Kidney tubule cell (primary cell): ENCODE measurements at regions not wholly inside any gene's neighbourhood (a gene's known extent, or its start where the extent isn't known, plus 50 kb on each side); places are given as distances from the start of the nearest gene placed in this dataset.
"Not testable (repeated sequence)": the region's sequence is repeated elsewhere in the genome, so short reads cannot be mapped to it uniquely, and the experiment has no call there.

Experiments
- DNase-seq: peaks from one replicate; pipeline ENCODE4 v3.0.0-alpha.2; 2018; ENCODE audit warnings: low spot score

DNA sequence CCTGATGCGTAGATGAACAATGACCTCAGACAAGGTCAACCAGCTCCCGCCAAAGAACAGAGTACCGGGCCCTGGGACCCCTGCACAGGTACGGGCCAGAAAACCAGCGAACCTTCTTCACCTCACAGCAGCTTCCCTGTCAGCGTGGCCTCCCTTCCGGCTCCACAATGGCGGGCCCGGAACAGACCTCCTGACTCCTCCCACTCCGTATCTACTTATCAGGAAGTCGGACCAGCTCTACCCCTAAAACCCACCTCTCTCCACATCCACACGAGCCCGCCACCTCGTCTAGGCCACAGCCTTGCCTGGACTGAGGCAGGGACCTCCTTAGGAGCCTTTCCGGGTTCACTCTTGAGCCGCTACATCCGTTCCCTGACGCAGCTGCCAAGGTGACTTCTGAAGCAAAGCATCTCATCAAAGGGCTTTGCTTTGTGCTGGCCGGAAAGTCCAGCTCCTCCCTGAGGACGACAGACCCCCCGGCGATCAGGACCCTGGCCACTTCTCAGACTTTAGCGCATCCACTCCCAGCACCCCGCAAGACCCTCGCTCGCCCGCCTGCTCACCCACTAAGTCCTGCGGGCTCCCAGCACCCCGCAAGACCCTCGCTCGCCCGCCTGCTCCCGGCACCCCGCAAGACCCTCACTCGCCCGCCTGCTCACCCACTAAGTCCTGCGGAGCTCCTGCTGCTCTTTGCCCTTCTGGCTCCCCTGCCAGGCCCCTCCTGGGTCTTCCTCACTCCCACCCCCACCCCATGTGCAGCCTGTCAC is 308.3 kb upstream of the FOXQ1 start:
- DNase-seq, result no peak

DNA sequence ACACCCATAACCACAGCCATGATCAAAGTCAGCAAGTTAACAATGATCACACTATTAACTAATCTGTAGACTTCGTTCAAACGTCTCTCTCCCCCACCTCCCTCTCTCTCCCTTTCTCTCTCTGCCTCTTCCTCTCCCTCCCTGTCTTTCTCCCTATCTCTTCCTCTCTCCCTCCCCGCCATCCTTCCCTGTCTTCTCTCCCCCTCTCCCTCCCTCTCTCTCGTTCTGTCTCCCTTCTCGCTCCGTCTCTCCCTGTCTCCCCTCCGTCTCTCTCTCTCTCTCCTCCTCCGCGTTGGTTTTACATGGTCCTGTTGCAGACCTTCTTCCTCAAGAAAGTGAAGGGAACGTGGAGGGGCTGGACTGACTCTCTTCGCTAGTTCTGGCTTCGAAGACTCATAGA is 308.9 kb upstream of the FOXQ1 start:
- DNase-seq, result no peak

- DNase-seq, result no peak
Measured at GRCh38 chr6:1001655-1002349, 308.9 kb upstream of the EXOC2 start.

GRCh38 chr6:999552-999951 is 306.6 kb upstream of the EXOC2 start:
- no peak for DNase-seq

GRCh38 chr6:998551-998950 is 305.6 kb upstream of the EXOC2 start:
- DNase-seq, result no peak

- DNase-seq, result no peak
Measured at GRCh38 chr6:996271-996852, 303.4 kb upstream of the EXOC2 start.

DNA sequence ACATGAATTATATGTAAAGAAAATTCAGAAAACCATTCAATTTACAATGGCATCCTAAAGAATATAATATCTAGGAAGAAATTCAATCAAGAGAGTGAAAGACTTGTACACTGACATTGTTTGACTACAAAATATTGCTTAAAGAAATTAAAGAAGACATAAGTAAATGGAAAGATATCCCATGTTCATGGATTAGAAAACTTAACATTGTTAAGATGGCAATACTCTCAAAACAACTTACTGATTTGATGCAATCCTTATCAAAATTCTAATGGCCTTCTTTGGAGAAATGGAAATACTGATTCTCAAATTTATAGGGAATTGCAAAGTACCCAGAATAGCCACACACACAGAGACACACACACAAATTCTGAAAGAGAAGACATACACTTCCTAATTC is 298.3 kb upstream of the EXOC2 start:
- no peak for DNase-seq

DNA sequence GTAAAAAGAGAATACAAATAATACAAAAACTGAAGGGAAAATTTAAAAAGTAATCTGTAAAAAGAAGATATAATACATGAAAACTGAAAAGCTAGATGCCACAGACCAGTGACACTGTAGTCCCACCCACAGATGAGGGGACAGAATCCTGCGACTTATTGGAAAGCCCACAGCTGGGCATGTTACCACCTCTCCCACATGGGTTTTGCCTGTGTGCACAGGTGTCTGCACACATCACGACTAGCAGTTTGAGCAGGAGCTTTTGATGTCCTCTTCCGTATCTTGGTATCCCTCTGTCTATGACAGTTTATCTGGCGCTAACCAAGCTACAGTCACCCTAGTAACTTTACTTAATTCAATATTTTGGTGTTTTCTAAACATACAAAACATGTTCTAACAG is 291.1 kb upstream of the EXOC2 start:
- DNase-seq, result no peak

GRCh38 chr6:978937-979685 is 286.2 kb upstream of the EXOC2 start:
- no peak for DNase-seq

- not testable (repeated sequence) for DNase-seq
Measured at GRCh38 chr6:977226-977625, 284.3 kb upstream of the EXOC2 start.

- no peak for DNase-seq
Measured at GRCh38 chr6:971981-972640, 279.2 kb upstream of the EXOC2 start.

DNA sequence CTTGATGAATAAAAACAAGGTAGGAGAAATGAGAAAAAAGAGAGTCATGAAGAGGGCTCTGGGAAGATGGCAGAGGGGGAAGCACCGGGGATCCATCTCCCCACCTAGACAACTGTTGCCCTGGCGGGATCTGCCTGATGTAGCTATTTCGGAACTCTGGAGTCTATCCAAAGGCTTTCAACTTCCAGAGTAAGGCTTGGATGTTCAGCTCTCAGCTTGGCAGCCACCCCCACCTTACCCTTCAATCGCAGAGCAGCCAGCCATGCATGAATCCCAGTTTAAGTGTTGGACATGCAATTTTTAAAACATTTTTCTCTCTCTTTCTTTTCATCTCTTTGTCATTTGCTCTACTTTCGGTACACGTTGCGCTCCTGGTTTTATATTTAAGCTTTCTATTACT is 275.9 kb upstream of the EXOC2 start:
- peak; percentile 34 for DNase-seq

- DNase-seq, result peak; percentile 66
Measured at GRCh38 chr6:967701-968100, 274.8 kb upstream of the EXOC2 start.

DNA sequence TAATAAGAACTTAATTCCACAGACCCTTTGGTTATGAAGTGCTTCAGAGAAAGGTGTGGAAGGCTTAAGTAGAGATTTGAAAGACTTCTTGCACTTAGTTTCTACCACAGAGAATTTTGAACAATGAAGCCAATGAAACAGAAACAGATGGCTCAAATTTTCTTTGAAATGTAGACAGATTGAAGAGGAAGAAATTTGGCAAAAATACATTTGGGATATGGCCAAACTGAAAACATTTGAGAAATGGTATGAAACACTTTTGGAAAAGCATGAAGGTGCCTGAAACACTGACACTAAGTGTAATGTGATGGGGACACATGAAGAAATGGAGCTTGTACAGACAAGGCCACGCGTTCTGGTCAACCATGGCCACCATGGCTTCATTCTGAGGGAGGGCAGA is 272.4 kb upstream of the EXOC2 start:
- DNase-seq, result no peak

- DNase-seq, result no peak
Measured at GRCh38 chr6:963456-963855, 270.5 kb upstream of the EXOC2 start.

DNA sequence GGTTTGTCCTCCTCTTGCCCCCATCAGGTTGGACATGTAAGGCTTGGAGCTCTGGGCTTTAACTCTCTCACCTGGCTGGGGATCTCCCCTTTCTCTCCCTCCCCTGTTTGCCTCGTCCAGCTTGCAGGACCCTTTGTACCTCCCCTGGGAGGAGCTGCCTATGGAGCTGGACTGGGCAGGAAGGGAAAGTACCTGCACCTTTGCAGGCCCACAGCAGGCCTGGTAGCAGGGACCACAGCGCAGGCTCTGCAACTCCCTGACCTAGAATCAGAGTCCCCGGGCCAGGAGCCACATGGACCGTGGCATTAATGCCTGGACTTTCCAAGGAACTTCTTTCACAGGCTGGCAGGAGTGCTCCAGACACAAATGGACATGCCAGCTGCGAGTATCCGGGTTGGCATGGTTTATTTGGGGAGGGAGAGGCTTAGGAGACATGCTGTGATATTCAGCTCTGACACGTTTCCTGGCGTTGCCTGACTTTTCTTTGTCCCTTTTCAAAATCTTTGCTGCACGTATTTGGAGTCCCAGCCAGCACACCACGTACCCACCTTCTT is 268.5 kb upstream of the EXOC2 start:
- no peak for DNase-seq

DNA sequence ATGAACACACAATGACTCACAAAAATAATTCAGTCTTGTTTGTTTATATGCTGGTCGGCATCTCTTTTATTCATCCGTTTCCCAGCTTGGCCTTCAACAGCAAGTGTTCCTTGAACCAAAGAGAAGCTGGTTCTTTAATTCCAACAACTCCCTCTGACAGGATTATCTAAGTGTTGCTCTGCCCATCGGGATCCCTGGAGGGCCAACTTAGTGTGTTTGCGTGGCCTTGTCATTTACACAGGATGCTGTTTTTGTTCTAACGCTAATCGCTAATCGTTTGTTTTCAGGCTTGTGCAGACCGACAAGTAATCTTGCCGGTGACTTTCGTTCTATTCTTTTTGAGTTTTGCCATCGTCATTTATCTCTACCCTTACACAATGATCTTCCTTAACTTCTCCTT is 267.4 kb upstream of the EXOC2 start:
- no peak for DNase-seq

DNA sequence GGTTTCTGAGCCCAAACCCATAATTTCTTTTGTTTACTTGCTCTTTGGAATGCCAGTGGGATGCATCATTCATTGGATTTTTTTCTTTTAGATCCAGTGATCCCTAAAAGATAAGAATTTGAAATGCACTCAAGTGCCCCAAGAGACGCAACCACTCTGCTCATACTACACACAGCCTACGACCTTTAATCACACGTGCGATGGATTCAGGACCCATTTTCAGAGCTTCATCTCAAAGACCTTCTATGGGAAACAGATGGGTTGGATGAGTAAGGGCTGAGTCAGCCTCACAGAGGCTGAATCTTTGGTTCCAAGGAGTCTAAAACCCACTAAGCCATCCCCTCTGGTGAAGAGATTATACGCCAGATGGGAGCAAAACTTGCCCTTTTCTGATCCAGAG is 265.5 kb upstream of the EXOC2 start:
- peak; percentile 38 for DNase-seq

DNA sequence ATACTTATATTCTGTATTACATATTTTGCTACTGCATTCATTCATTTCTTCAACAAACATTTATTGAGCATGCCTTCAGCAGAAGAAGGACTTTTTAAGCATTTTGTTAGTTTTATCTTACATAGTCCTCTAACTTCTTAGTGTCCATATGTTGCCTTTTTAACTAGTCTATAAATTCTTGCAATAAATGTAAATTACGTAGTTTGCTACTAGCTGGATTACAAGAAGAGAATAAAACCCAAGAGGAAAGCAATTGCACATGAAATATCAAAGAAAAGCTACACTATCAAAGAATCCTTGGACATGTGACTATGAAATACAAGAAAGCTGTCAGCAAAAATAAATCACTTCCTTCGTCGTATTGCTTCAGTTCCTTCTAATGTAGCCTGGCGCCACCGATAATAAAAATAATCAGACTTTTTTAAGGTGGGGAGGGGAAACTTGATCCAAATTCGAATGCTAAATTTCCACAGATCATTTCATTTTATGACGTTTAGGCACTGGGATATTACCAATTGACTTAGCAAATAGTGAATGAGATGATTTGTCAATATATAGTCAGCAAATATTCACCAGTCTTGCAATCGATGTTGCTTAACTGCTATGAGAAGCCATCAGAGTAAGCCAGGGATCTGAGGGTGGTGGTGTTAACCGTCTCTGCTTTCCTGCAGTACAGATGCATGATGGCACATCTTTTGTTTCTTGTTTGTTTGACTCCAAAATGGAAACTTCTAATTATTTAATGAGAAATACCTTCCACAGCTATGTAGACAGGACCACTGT is 258.7 kb upstream of the EXOC2 start:
- DNase-seq, result no peak

DNA sequence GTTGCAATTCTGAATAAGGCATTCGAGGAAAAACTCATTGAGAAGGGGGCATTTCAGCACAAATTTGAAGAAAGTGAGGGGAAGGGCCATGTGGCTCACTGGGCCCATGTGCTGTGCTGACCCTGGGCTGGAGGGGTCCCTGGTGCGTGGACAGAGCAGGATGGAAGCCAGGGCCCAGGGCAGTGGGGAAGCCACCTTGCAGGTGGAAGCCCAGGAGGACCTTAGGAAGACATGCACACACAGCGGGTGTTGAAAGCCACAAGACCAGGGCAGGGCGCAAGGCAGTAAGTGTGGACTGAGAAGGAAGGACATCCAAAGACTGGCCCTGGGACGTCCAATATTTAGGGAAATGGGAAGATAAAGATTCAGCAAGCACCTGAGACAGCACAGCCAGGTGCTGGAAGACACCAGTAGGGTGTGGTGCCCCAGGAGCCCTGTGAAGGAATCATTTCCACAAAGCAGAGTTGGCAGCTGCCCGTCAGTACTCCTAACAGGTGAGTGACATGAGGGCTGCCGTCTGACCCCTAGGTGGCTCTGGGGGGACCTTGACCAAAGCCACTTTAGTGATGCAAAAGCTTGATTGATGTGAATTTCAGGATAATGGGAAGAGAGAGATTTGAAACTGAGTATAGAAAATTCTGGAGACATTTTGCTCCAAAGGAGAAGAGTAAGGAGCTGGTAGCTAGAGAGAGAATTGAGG is 254.4 kb upstream of the EXOC2 start:
- DNase-seq, result no peak
